DMS114 treated with DMSO at 0.1 percent for 48 hours (cell line): ENCODE measurements at regions not wholly inside any gene's neighbourhood (a gene's known extent, or its start where the extent isn't known, plus 50 kb on each side); places are given as distances from the start of the nearest gene placed in this dataset.

Experiments
- DNase-seq: peaks from one replicate; lab custom pipeline; 2025; ENCODE audit not compliant: unreplicated experiment; lab: John Stamatoyannopoulos, UW

DNA sequence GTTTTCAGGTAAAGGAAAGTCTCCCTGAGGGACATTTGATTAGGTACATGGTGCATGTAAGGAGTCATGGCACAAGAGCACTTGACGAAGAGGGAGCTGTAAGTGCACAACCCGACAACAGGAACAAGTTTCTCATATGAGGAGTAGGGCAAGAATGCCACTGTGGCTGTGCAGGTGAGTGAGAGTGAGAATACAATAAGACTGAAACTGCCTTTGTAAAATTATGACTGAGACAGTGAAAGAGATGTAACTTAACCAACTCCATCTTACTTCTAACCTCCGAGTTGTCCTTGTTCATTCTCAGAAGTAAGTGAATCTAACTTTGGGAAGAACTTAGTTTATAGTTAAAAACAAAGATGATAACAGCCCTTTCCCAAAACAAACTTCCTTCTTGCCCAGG is 1025.8 kb upstream of the CNTNAP5 start:
- DNase-seq: no peak

DNA sequence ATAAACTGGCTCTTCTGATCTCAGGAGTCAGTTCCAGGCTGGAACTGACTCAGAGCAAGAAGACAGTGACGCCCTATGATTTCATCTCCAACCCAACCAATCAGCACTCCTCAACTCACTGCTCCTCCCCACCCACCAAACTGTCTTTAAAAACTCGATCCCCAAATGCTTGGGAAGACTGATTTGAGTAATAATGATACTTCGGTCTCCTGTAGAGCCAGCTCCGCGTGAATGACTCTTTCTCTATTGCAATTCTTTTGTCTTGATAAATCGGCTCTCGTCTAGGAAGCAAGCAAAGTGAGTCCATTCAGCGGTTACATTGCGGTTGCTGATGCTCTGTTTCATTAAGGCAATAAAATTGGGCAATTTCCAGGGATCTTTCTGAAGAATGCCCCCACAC is 1025.3 kb upstream of the CNTNAP5 start:
- DNase-seq: no peak

GRCh38 chr2:123002660-123003248 is 1022.3 kb upstream of the CNTNAP5 start:
- DNase-seq: no peak

- no peak for DNase-seq
These were observed 1009.9 kb upstream of the CNTNAP5 start for GRCh38 chr2:123015186-123015585.

DNA sequence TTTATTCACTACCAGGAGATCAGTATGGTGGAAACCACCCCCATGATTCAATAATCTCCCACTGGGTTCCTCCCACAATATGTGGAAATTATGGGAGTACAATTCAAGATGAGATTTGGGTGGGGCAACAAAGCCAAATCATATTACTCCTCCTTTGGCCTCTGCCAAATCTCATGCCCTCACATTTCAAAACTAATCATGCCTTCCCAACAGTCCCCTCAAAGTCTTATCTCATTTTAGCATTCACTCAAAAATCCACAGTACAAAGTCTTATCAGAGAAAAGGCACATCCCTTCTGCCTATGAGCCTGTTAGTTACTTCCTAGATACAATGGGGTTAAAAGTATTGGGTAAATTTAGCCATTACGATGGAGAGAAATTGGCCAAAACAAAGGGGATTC is 989.5 kb upstream of the CNTNAP5 start:
- no peak for DNase-seq

- DNase-seq: no peak
These were observed 988.8 kb upstream of the CNTNAP5 start for GRCh38 chr2:123036300-123036699.

GRCh38 chr2:123040506-123040905 is 984.6 kb upstream of the CNTNAP5 start:
- DNase-seq: no peak

- no peak for DNase-seq
These were observed 981.6 kb upstream of the CNTNAP5 start for GRCh38 chr2:123043458-123043857.

DNA sequence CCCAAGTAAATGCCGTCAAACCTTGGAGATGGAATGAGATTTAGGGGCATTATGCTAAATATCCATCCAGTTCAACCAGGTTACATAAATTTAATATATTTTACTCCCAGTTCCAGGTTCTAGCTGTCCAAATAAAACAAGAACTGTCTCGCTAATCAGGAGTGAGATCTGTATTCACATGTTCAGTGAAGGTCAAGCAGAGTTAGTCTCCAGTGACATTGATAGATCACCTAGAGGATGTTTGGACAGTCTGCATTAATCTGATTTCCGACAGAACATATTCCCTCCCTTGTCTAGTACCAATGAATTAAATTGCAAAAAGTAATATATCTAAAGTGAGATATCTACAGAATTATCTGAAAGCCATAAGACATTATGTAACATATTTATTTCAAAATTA is 979.4 kb upstream of the CNTNAP5 start:
- DNase-seq: no peak

- DNase-seq: no peak
These were observed 977.9 kb upstream of the CNTNAP5 start for GRCh38 chr2:123047186-123047585.

DNA sequence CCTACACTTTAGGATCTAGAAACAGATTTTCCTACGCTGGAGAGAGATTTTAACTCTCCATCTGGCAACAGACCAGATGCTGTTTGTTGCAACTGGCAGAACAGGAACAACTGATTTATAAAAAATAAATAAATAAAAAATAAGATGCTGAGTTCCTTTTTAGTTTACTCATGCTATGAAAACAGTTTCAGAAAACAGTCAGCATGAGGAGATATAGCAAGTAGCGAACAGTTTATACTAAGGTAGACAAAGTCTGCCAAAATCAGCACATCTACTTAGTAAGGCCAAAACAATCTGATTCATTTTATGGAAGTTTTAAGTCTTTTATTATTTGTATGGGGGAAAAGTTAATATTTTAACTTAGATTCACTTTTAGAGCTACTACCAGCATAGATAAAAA is 974.0 kb upstream of the CNTNAP5 start:
- no peak for DNase-seq

- DNase-seq: no peak
These were observed 963.6 kb upstream of the CNTNAP5 start for GRCh38 chr2:123061534-123061933.

DNA sequence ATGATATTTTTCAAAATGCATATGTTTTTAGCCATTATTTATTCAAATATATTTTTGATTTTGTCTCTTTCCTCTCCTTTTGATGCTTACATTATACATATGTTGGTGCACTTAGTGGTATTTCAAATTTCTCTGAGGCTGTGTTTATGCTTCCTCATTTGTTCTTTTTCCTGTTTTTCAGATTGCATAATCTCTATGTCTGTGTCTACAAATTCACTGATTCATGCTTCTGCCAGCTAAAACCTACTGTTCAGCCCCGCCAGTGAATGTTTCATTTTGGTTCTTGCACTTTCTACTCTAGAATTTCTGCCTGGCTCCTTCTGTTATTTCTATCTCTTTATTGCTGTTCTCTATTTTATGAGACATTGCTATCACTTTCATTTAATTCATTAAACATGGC is 951.7 kb upstream of the CNTNAP5 start:
- no peak for DNase-seq

- DNase-seq: no peak
These were observed 951.1 kb upstream of the CNTNAP5 start for GRCh38 chr2:123073956-123074355.

DNA sequence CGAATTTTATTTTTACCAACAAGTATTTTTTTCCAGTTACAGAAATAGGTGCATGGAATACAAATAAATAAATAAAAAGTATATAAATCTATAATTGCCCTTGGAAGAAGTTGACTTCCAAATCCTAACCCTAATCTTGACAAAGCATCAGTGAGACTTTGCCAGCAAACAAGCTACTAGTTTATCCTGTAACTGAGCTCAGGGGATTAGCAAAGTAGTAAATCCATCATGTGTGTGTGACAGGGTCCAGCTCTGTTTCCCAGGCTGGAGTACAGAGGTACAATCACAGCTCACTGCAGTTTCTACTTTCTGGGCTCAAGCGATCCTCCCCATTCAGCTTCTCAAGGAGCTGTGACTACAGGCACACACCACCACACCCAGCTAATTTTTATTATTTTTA is 948.0 kb upstream of the CNTNAP5 start:
- no peak for DNase-seq

- no peak for DNase-seq
These were observed 944.8 kb upstream of the CNTNAP5 start for GRCh38 chr2:123080331-123080730.

DNA sequence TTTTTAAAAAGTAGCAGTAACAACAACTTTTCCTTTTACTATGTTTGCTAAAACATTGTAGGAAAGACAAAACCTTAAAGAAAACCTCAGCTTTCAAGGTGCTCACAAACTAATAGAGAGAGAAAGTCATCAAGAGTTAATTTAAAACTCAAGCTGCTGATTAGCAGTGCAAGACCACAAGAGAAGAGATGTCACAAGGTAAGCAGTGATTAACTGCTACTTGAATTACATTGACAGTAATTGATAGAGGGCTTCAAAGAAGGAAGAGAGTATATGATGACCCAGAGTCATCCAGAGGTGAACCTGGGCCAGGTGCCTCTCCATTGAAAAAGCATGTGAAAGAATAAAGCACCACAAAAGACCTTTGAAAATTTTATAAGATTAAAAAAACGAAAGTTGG is 939.6 kb upstream of the CNTNAP5 start:
- no peak for DNase-seq

DNA sequence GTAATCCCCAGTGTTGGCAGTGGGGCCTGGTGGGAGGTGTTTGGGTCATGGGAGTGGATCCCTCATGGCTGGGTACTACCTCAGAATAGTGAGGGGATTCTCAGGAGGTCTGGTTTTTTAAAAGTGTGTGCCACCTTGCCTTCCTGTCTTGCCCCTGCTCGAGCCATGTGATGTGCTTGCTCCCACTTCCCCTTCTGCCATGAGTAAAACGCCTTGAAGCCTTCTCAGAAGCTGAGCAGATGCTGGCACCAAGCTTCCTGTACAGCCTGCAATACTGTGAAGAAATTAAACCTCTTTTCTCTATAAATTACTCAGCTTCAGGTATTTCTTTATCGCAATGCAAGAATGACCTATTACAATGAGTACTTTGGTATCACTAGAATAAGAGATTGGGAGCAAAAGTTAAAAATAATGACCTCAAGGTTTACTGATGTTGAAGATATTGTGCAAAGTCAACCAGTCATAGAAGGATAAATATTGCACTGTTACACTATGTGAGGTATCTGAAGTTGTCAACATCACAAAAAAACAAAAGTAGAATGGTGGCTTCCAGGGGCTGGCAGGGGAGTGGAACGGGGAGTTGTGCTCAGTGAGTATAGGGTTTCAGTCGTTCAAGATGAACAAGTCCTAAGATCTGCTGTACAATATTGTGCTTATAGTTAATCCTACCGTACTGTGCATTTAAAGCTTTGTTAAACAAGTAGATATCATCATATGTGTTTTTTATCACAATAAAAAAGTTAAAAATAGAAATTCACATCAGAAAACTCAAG is 938.3 kb upstream of the CNTNAP5 start:
- DNase-seq: no peak

DNA sequence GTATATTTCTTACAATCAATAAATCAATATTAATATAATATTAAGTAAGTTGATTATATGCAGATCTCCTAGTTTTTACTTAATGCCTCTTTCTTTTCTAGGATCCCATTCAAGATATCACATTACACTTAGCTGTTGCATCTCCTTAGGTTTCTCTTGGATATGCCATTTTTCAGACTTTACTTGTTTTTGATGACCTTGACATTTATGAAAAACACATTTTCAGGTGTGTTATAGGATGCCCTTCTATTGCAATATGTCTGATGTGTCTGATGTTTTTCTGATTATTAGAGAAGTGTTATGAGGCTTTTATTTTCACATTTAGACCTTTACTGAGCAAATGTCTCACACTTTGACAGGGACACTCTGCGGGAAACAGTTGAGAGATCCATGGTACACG is 933.6 kb upstream of the CNTNAP5 start:
- no peak for DNase-seq

DNA sequence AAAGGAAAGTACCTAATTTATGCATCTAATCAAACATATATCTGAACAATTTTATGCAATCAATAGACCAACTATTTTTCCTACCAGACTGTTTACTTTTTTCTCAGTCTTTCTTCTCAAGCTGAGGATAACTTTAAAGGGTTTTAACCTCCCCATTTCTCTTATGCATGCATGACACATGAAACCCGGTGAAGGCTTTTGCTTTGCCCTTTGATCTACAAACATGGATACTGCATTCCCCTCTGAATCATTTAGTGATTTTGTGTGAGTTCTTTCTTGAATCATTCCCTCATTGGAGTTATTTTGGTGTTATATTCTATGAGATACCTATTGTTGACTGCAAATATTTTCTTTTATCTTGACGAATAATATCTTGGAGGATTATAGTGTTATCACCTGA is 931.9 kb upstream of the CNTNAP5 start:
- no peak for DNase-seq

DNA sequence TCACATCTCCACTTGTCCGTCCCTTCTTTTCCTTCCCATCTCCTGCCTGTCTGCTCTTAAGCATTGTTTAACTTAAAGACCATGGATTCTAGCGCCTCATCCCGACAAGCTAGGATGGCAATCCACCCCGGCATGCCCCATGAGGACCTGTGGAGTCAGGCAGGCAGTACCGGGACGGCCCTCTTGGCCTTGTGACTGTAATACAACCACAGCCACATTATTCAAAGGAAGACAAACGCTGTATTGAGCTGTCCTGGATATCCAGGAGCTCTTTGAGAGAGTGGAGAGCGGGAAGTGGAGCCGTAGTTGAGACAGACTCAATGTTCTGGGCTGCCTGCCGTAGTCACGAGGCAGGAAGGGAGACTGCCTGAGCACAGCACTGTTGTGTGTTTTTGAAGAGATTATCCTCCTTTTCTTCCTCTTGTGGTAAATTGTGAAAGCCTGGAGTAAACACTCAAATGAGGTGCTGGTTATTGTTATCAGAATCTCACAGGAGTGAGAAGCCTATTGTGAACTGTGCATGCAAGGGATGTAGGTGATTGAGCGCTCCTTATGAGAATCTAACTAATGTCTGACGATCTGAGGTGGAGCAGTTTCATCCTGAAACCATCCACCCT is 929.8 kb upstream of the CNTNAP5 start:
- no peak for DNase-seq

- no peak for DNase-seq
These were observed 926.5 kb upstream of the CNTNAP5 start for GRCh38 chr2:123098619-123099018.

GRCh38 chr2:123101434-123101833 is 923.7 kb upstream of the CNTNAP5 start:
- no peak for DNase-seq
